Fibroblast of mammary gland (primary cell): ENCODE measurements at regions not wholly inside any gene's neighbourhood (a gene's known extent, or its start where the extent isn't known, plus 50 kb on each side); places are given as distances from the start of the nearest gene placed in this dataset.

Source experiments
- DNase-seq: peaks from one replicate; pipeline ENCODE4 v3.0.0-alpha.2; 2010; ENCODE audit warnings: low read depth
- H3K4me3 ChIP-seq: 2 replicates; pipeline ENCODE4 v1.5.1; 2011; ENCODE audit warnings: low read depth, mild to moderate bottlenecking, low read length, moderate library complexity; ENCODE audit not compliant: control insufficient read depth
- TF ChIP-seq, protein P1 (sequence below): conservative IDR thresholded peaks from 2 replicates; pipeline ENCODE4 v1.5.1; 2011; ENCODE audit warnings: low read depth, low read length, inconsistent platforms; ENCODE audit not compliant: control insufficient read depth, insufficient read depth

- no peak for DNase-seq
- H3K4me3 ChIP-seq, result no peak overlapping the region
- TF ChIP-seq, protein P1, sequence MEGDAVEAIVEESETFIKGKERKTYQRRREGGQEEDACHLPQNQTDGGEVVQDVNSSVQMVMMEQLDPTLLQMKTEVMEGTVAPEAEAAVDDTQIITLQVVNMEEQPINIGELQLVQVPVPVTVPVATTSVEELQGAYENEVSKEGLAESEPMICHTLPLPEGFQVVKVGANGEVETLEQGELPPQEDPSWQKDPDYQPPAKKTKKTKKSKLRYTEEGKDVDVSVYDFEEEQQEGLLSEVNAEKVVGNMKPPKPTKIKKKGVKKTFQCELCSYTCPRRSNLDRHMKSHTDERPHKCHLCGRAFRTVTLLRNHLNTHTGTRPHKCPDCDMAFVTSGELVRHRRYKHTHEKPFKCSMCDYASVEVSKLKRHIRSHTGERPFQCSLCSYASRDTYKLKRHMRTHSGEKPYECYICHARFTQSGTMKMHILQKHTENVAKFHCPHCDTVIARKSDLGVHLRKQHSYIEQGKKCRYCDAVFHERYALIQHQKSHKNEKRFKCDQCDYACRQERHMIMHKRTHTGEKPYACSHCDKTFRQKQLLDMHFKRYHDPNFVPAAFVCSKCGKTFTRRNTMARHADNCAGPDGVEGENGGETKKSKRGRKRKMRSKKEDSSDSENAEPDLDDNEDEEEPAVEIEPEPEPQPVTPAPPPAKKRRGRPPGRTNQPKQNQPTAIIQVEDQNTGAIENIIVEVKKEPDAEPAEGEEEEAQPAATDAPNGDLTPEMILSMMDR, result no peak
Observed at GRCh38 chr1:29482064-29482463, 245.7 kb downstream of the PTPRU start.

- no peak for DNase-seq
- H3K4me3 ChIP-seq, result no peak overlapping the region
- TF ChIP-seq, protein P1, result no peak
Observed at GRCh38 chr1:29481031-29481430, 244.7 kb downstream of the PTPRU start.

GRCh38 chr1:29478879-29479278 lies 242.6 kb downstream of the PTPRU start:
- TF ChIP-seq, protein P1, result no peak
- no peak overlapping the region for H3K4me3 ChIP-seq
- DNase-seq, result no peak

GRCh38 chr1:29478151-29478791 lies 241.9 kb downstream of the PTPRU start:
- TF ChIP-seq, protein P1, result no peak
- no peak overlapping the region for H3K4me3 ChIP-seq
- no peak for DNase-seq

GRCh38 chr1:29475326-29475725 lies 239.0 kb downstream of the PTPRU start:
- H3K4me3 ChIP-seq, result no peak overlapping the region
- no peak for DNase-seq
- TF ChIP-seq, protein P1, result no peak

DNA sequence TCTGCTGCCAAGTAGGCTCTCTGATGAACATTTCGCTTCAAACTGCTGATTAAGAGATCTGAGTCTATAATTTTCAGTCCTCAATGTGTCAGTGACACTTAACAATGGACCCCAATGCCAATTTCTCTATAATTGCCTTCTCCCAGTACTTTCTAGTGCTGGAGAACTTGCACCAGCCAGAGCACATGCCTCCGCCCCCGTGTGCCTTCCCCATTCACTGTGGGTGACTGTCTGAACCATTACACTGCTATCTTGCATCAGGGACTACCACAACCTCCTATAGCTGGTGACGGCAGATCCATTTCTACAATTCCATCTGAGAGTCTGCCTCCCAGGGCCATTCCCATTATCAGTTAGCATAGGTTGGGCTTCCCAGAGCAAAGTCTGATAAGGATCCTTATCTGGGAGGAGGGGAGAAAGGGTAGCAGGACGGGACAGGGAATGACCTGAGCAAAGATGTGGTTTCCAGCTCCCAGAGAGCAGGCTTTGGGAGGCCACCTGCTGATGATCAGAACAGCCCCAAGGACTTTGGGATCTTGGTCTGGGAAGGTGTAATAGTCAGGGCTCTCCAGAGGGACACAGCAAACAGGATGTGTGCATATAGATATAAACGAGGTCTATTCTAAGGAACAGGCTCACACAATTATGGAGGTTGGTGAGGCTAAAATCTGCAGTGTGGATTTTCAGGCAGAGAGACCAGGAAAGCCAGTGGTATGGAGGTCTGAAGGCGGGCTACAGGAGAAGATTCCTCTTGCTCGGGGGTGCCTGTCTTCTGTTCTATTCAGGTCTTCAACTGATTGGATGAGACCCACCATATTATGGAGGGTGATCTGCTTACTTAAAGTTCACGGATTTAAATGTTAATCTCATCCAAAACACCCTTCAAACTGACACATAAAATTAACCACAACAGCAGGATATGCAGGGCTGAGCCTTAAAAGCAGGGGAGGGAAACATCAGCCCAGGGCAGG lies 238.2 kb downstream of the PTPRU start:
- TF ChIP-seq, protein P1, result no peak
- no peak for DNase-seq
- H3K4me3 ChIP-seq, result no peak overlapping the region
